Esophagus squamous epithelium (tissue), 5 donors: ENCODE measurements at regions not wholly inside any gene's neighbourhood (a gene's known extent, or its start where the extent isn't known, plus 50 kb on each side); places are given as distances from the start of the nearest gene placed in this dataset.

Source experiments
- DNase-seq: peaks from one replicate; lab custom pipeline; 2025; lab: John Stamatoyannopoulos, UW
- H3K27ac ChIP-seq, 4 donors: fragments of 200-600 bp; sonication (generic); one replicate each; pipeline ENCODE4 v1.5.1; 2016 to 2019; ENCODE audit warnings: mild to moderate bottlenecking in 1 of 4
- H3K27me3 ChIP-seq, 4 donors: fragments of 200-600 bp; sonication (generic); 1 replicate in 3 of 4; 2 replicates in 1 of 4; pipeline versions ENCODE4 v1.5.1 to v1.6.0; 2017 to 2021; ENCODE audit warnings: antibody characterized with exemption in 1 of 4
- H3K36me3 ChIP-seq, 3 donors: fragments of 200-600 bp; sonication (generic); one replicate each; pipeline ENCODE4 v1.5.1; 2016 to 2019
- H3K4me1 ChIP-seq, 3 donors: fragments of 200-600 bp; sonication (generic); one replicate each; pipeline ENCODE4 v1.5.1; 2017 to 2019
- H3K4me3 ChIP-seq, 4 donors: fragments of 200-600 bp; sonication (generic); 1 replicate in 3 of 4; 2 replicates in 1 of 4; pipeline ENCODE4 v1.5.1; 2016 to 2019; ENCODE audit warnings: mild to moderate bottlenecking in 2 of 4, moderate library complexity in 1 of 4
- H3K9me3 ChIP-seq, 3 donors: fragments of 200-600 bp; sonication (generic); one replicate each; pipeline ENCODE4 v1.5.1; 2016 to 2019
- POLR2A ChIP-seq, 4 donors: fragments of 450-650 bp; IDR thresholded peaks; one replicate each; pipeline ENCODE4 v1.6.1; 2017; ENCODE audit warnings: antibody characterized with exemption in 4 of 4, mild to moderate bottlenecking in 4 of 4, moderate library complexity in 3 of 4
- WGBS, 2 donors: methylation state at CpG; one replicate each; pipeline ENCODE4 v1.1.5; 2018; 5-methylcytosine and 5-hydroxymethylcytosine counted together
- intact Hi-C: fragments of 100-400 bp; cut with DNase I; formaldehyde crosslinking; loops from one replicate; pipeline ENCODE4 v1.15.0; 2022
- TF ChIP-seq, protein P1 (sequence below), 6 experiments: fragments of 450-650 bp in 4 of 6; fragments of 200-600 bp in 2 of 6; sonication (generic) in 2 of 6; IDR thresholded peaks; one replicate each; pipeline ENCODE4 v1.5.1; 2016 to 2019; ENCODE audit warnings: antibody characterized with exemption in 6 of 6, mild to moderate bottlenecking in 4 of 6, moderate library complexity in 4 of 6
- donor health status: DM: yes; HTN: yes; CAD: no.

GRCh38 chr2:9074930-9075329, 71.4 kb upstream of the MBOAT2 start:
- Histone ChIP-seq H3K4me1 (peaks cover 0 to 56% (median 5%) of the 10 kb centered on the region in 3 donors), H3K9me3 (no peaks in the 10 kb centered on the region), H3K4me3 (no peak overlapping the region), H3K36me3 (no peaks in the 10 kb centered on the region), H3K27ac (peak overlapping the region in 3 of 4 donors; percentile 29 to 79 (median 69)), H3K27me3 (no peaks in the 10 kb centered on the region)
- WGBS, 2 donors, result 67 to 81% methylated on average over 6 of the region's 6 CpGs
- DNase-seq, result no peak
- intact Hi-C loops, result no loop called here
- TF ChIP-seq POLR2A (IDR thresholded peaks at IDR 0.05), result no peak
- TF ChIP-seq, protein P1, sequence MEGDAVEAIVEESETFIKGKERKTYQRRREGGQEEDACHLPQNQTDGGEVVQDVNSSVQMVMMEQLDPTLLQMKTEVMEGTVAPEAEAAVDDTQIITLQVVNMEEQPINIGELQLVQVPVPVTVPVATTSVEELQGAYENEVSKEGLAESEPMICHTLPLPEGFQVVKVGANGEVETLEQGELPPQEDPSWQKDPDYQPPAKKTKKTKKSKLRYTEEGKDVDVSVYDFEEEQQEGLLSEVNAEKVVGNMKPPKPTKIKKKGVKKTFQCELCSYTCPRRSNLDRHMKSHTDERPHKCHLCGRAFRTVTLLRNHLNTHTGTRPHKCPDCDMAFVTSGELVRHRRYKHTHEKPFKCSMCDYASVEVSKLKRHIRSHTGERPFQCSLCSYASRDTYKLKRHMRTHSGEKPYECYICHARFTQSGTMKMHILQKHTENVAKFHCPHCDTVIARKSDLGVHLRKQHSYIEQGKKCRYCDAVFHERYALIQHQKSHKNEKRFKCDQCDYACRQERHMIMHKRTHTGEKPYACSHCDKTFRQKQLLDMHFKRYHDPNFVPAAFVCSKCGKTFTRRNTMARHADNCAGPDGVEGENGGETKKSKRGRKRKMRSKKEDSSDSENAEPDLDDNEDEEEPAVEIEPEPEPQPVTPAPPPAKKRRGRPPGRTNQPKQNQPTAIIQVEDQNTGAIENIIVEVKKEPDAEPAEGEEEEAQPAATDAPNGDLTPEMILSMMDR (IDR thresholded peaks at IDR 0.05), result no peak

DNA sequence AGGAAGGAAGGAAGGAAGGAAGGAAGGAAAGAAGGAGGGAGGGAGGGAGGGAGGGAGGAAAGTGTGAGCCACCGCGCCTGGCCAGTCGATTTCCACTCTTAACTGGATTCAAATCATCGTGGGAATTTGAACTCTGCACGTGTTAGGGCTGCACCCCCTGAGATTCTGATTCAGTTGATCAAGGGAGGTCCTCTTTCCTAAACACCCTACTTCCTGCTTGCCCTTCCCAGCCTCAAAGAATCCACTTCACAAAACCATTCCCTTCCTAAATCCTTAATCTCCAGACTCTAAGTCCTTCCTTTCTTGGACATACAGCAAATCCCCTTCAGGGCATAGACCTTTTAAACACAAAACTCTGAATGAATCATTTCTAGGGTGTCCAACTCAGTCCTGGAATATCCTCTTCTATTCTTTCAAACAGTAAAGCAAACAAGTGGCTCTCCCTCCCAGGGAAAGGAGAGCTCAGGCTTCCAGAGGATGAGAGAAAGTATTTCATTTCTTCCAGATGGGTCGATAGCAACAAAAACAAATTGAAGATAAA, 68.2 kb upstream of the MBOAT2 start:
- DNase-seq, result no peak
- TF ChIP-seq, protein P1 (IDR thresholded peaks at IDR 0.05), result no peak
- TF ChIP-seq POLR2A (IDR thresholded peaks at IDR 0.05), result no peak
- intact Hi-C loops, result no loop called here
- Histone ChIP-seq H3K4me3 (no peak overlapping the region), H3K4me1 (peaks cover 0 to 60% (median 5%) of the 10 kb centered on the region in 3 donors), H3K9me3 (peaks cover 0 to 9% (median 8%) of the 10 kb centered on the region in 3 donors), H3K27me3 (no peaks in the 10 kb centered on the region), H3K27ac (peak overlapping the region; percentile 51 to 82 (median 80)), H3K36me3 (no peaks in the 10 kb centered on the region)
- WGBS, 2 donors, result 42 to 55% methylated on average over 6 of the region's 6 CpGs

DNA sequence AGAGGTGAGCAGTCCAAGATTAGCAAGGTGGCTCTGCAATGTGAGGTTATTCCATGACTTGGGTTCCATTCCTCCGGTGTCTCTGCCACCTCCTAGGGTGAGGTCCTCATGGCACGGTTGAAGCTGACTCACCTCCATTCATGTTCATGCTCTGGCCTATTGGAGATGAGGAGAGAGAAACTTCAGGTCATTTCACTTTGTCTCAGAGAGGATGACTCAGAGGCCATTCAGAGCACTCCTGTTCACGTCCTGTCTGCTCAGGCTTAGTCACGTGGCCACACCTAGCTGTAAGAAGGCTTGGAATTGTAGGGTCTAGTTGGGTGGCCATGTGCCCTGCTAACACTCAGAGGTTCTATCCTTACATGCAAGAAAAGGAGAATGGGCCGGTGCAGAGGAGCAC, 67.5 kb upstream of the MBOAT2 start:
- Histone ChIP-seq H3K9me3 (peaks cover 0 to 14% (median 9%) of the 10 kb centered on the region in 3 donors), H3K27ac (peak overlapping the region; percentile 51 to 82 (median 80)), H3K36me3 (no peaks in the 10 kb centered on the region), H3K27me3 (no peaks in the 10 kb centered on the region), H3K4me1 (peaks cover 0 to 54% (median 5%) of the 10 kb centered on the region in 3 donors), H3K4me3 (no peak overlapping the region)
- DNase-seq, result no peak
- 41 to 43% methylated on average over 2 to 3 of the region's 5 CpGs for WGBS, 2 donors
- no peak for TF ChIP-seq POLR2A (IDR thresholded peaks at IDR 0.05)
- TF ChIP-seq, protein P1 (IDR thresholded peaks at IDR 0.05), result no peak
- intact Hi-C loops, result no loop called here

- no peak for DNase-seq
- TF ChIP-seq POLR2A (IDR thresholded peaks at IDR 0.05), result no peak
- TF ChIP-seq, protein P1 (IDR thresholded peaks at IDR 0.05), result no peak
- Histone ChIP-seq H3K9me3 (peaks cover 0 to 17% (median 17%) of the 10 kb centered on the region in 3 donors), H3K27ac (peak overlapping the region in 2 of 4 donors; percentile 78 to 82), H3K36me3 (no peaks in the 10 kb centered on the region), H3K4me1 (peaks cover 0 to 43% (median 5%) of the 10 kb centered on the region in 3 donors), H3K4me3 (no peak overlapping the region), H3K27me3 (no peaks in the 10 kb centered on the region)
- intact Hi-C loops, result no loop called here
- WGBS, 2 donors, result 55 to 79% methylated on average over 2 of the region's 2 CpGs
These were observed 66.1 kb upstream of the MBOAT2 start for GRCh38 chr2:9069543-9069942.

DNA sequence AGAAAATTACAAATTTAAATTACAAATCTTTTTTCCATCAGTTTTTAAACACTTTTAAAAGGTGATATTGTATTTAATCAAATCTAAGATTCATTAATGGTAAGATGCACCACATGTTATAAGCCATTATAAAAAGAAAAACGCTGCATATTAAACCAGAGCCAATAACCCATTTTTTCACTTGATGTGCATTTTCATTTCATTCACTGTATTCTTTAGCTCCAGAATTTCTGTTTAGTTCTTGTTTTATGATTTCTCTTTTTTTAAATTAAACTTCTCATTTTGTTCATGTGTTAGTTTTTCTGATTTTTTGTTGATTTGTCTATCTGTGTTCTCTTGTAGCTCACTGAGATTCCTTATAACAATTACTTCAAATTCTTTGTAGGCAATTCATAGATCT, 62.4 kb upstream of the MBOAT2 start:
- Histone ChIP-seq H3K36me3 (no peaks in the 10 kb centered on the region), H3K9me3 (peaks cover 0 to 17% (median 17%) of the 10 kb centered on the region in 3 donors), H3K4me1 (peaks cover 0 to 23% (median 0%) of the 10 kb centered on the region in 3 donors), H3K4me3 (no peak overlapping the region), H3K27me3 (no peaks in the 10 kb centered on the region), H3K27ac (no peak overlapping the region)
- WGBS, 2 donors, result 84 to 85% methylated on average over 1 of the region's 1 CpG
- DNase-seq, result no peak
- intact Hi-C loops, result no loop called here
- TF ChIP-seq, protein P1 (IDR thresholded peaks at IDR 0.05), result no peak
- TF ChIP-seq POLR2A (IDR thresholded peaks at IDR 0.05), result no peak
